ENCODE measurements at regions not wholly inside any gene's neighbourhood (a gene's known extent, or its start where the extent isn't known, plus 50 kb on each side); places are given as distances from the start of the nearest gene placed in this dataset.
"Not testable (repeated sequence)": the region's sequence is repeated elsewhere in the genome, so short reads cannot be mapped to it uniquely, and the experiment has no call there.

DNA sequence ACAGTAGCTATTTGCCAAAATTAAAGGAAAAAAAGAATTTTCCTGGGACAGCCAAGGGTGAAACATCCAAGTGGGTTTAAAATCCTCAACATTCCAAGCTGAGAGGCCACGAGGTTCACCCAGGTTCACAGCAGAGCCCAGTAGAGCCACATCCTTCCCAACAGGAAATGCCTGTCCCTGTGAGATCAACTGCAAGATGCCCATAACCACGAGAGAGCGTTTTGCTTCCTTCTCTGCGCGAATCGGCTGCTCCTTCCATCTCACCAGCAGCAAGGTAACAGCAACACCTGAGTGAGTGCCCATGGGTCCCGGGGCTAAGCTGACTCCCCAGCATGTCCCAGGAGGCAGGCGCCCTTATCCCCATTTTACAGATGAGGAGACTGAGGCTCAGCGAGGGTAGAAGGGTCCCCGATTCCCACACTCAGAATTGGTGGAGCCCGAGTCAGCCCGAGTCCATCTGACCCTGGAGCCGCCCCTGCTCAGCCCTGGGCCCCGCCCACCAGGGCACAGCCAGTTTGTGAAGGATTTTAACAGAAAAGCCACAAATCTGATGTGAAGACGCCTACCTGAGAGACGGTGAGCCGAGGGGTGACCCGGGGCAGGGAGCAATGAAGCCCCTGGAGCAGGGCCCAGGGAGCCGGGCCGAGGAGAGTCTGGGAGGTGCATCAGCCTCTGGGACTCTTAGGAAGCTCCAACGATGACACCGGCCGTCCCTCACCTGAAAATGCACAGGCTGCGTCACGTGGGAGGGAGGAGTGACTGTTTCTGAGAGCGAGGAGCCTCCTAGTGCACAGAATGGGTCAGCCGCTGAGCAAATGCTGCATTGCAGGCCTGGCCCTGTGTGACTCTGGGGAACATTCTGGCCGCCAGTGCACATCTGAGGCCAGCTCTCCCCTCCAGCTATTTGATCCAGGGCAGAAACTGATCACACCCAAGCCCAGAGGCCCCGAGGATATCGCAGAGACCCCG, 236.9 kb upstream of the SFSWAP start:
- Histone ChIP-seq H3K4me1 (no peaks in the 10 kb centered on the region), H3K36me3 (no peaks in the 10 kb centered on the region), H3K27me3 (peaks cover 7% of the 10 kb centered on the region), H3K27ac (no peak overlapping the region), H3K9me3 (no peaks in the 10 kb centered on the region), H3K4me3 (no peak overlapping the region)
- TF ChIP-seq POLR2AphosphoS5 (IDR thresholded peaks at IDR 0.05) (no peak), POLR2A (IDR thresholded peaks at IDR 0.05) (no peak), EP300 (IDR thresholded peaks at IDR 0.05) (no peak)
- TF ChIP-seq, protein P1, sequence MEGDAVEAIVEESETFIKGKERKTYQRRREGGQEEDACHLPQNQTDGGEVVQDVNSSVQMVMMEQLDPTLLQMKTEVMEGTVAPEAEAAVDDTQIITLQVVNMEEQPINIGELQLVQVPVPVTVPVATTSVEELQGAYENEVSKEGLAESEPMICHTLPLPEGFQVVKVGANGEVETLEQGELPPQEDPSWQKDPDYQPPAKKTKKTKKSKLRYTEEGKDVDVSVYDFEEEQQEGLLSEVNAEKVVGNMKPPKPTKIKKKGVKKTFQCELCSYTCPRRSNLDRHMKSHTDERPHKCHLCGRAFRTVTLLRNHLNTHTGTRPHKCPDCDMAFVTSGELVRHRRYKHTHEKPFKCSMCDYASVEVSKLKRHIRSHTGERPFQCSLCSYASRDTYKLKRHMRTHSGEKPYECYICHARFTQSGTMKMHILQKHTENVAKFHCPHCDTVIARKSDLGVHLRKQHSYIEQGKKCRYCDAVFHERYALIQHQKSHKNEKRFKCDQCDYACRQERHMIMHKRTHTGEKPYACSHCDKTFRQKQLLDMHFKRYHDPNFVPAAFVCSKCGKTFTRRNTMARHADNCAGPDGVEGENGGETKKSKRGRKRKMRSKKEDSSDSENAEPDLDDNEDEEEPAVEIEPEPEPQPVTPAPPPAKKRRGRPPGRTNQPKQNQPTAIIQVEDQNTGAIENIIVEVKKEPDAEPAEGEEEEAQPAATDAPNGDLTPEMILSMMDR (IDR thresholded peaks at IDR 0.05) = no peak
- WGBS = 50% methylated on average over 15 of the region's 31 CpGs
- DNase-seq (ENCODE audit: low spot score in 2 of 2) = no peak

DNA sequence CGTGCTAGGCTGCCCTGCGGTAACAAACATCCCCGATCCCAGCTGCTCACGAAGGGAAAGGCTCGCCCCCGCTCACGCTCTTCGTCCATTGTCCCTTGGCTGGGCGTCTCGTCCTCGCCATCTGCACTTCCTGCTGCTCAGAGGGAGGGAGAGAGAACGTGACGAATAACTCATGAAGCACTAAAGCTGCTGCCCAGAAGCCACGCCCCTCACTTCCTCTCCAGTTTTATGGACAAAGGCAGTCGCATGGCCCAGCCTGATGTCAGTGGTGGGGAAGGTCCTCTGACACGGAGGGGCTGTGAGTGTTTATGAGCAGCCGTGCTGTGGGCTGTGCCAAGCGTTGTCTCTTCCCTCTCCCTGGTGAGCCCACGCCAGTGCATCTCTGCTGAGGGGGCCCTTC, 235.9 kb upstream of the SFSWAP start:
- H3K27me3 ChIP-seq; H3K4me1 ChIP-seq; H3K36me3 ChIP-seq; H3K4me3 ChIP-seq; H3K9me3 ChIP-seq; DNase-seq (ENCODE audit: low spot score in 2 of 2); H3K27ac ChIP-seq: not testable (repeated sequence)
- no CpG with 5 or more reads among the region's 19 CpGs for WGBS

DNA sequence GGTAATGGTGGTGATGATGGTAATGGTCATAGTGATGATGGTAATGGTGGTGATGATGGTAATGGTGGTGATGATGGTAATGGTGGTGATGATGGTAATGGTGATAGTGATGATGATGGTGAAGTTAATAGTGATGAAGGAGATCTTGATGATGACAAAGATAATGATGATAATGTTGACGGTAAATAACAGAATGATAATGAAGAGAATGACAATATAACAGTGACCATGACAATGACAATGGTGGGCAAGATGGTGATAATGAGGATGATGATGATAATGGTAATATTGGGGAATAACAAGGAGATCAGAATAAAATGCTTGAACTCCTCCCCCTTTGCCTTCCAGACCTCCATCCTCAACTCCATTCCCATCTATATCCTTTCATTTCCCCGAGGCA, 233.3 kb upstream of the SFSWAP start:
- no peak overlapping the region for H3K4me3 ChIP-seq
- no peaks in the 10 kb centered on the region for H3K27me3 ChIP-seq
- 96% methylated on average over 2 of the region's 2 CpGs for WGBS
- TF ChIP-seq POLR2A (IDR thresholded peaks at IDR 0.05) (no peak), EP300 (IDR thresholded peaks at IDR 0.05) (no peak), POLR2AphosphoS5 (IDR thresholded peaks at IDR 0.05) (no peak)
- TF ChIP-seq, protein P1 (IDR thresholded peaks at IDR 0.05) = no peak
- no peaks in the 10 kb centered on the region for H3K9me3 ChIP-seq
- no peak for DNase-seq (ENCODE audit: low spot score in 2 of 2)
- no peaks in the 10 kb centered on the region for H3K4me1 ChIP-seq
- H3K36me3 ChIP-seq = no peaks in the 10 kb centered on the region
- no peak overlapping the region for H3K27ac ChIP-seq

DNA sequence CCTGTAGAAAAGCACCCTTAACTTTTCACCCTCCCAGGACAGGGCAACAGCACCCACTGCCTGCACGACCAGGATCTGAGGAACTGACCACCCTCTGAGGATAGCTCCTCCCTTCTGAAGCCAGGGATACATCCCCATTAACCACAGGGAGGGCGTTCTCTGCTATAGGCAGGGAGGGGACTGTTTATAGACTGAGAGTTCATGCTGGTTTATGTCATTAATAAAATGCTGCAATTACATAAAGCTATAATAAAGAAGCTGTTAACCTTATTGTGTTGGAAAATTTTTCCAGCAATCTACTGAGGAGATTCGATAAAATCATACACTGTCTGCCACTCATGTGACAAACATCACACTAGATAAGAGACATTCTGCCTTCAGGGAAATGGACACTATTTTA, 232.4 kb upstream of the SFSWAP start:
- Histone ChIP-seq H3K36me3 (no peaks in the 10 kb centered on the region), H3K9me3 (no peaks in the 10 kb centered on the region), H3K27ac (no peak overlapping the region), H3K4me3 (no peak overlapping the region), H3K4me1 (no peaks in the 10 kb centered on the region), H3K27me3 (no peaks in the 10 kb centered on the region)
- WGBS = 63% methylated on average over 3 of the region's 3 CpGs
- no peak for DNase-seq (ENCODE audit: low spot score in 2 of 2)
- TF ChIP-seq POLR2AphosphoS5 (IDR thresholded peaks at IDR 0.05) (no peak), POLR2A (IDR thresholded peaks at IDR 0.05) (no peak), EP300 (IDR thresholded peaks at IDR 0.05) (no peak)
- TF ChIP-seq, protein P1 (IDR thresholded peaks at IDR 0.05) = no peak

DNA sequence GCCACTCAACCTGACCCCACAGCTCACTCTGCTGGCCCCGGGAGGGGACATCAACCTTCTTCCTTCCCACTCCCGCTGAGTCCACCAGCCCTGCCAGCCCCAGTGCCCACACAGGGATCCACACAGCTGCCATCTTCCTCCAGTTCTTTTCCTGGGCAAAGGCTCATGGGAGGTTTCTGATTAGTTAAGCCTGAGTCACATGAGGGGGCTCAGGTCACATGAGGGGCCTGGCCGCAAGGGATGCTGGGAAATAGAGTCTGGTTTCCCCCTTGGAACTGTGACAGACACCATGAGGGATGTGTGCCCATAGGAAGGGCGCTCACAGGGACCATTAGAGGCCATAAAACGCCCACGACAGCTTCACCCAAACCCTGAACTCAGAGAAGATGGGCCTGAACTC, 228.7 kb upstream of the SFSWAP start:
- Histone ChIP-seq H3K36me3 (no peaks in the 10 kb centered on the region), H3K4me3 (no peak overlapping the region), H3K4me1 (peaks cover 1% of the 10 kb centered on the region), H3K9me3 (no peaks in the 10 kb centered on the region), H3K27me3 (no peaks in the 10 kb centered on the region), H3K27ac (no peak overlapping the region)
- 76% methylated on average over 6 of the region's 6 CpGs for WGBS
- DNase-seq (ENCODE audit: low spot score in 2 of 2) = no peak
- TF ChIP-seq, protein P1 (IDR thresholded peaks at IDR 0.05) = no peak
- TF ChIP-seq POLR2AphosphoS5 (IDR thresholded peaks at IDR 0.05) (no peak), POLR2A (IDR thresholded peaks at IDR 0.05) (no peak), EP300 (IDR thresholded peaks at IDR 0.05) (no peak)

Data from suprapubic skin (tissue), 4 donors.